PC-3 (cell line): ENCODE measurements at regions not wholly inside any gene's neighbourhood (a gene's known extent, or its start where the extent isn't known, plus 50 kb on each side); places are given as distances from the start of the nearest gene placed in this dataset.

Source experiments
- ATAC-seq: fragments of 200-7000 bp; cut with Tn5 transposase; 2 replicates; pipeline ENCODE4 v1.9.1; 2020; ENCODE audit warnings: mild to moderate bottlenecking, moderate library complexity
- BruUV-seq: library from RNA; stranded (reverse); fragments of 400-500 nt; replicated peaks from 2 replicates; lab custom pipeline; 2021; lab: Mats Ljungman, UMichigan
- CTCF ChIA-PET: fragments of 300-600 bp; sonication (Branson Sonifier 250); formaldehyde crosslinking; loops from one replicate; lab custom pipeline; 2022; ENCODE audit warnings: antibody characterized with exemption; lab: Charles Lee
- POLR2A ChIA-PET: fragments of 300-600 bp; sonication (Branson Sonifier 250); formaldehyde crosslinking; loops from one replicate; lab custom pipeline; 2022; ENCODE audit warnings: antibody characterized with exemption; ENCODE audit not compliant: unreplicated experiment; lab: Charles Lee
- DNase-seq: peaks from one replicate; pipeline ENCODE4 v3.0.0-alpha.2; 2015
- H2AFZ ChIP-seq: fragments of 300-600 bp; sonication (generic); 2 replicates; pipeline ENCODE4 v1.6.0; 2016; ENCODE audit warnings: antibody characterized with exemption, low read length
- H3F3A ChIP-seq: fragments of 300-600 bp; sonication (generic); one replicate; pipeline ENCODE4 v1.6.0; 2017; ENCODE audit warnings: antibody characterized with exemption, low read length, control low read depth, mild to moderate bottlenecking; ENCODE audit not compliant: unreplicated experiment
- H3K27ac ChIP-seq: fragments of 300-600 bp; sonication (generic); 2 replicates; pipeline ENCODE4 v1.5.1; 2016; ENCODE audit warnings: mild to moderate bottlenecking, low read length
- H3K27me3 ChIP-seq: fragments of 300-600 bp; sonication (generic); 2 replicates; pipeline ENCODE4 v1.6.1; 2016; ENCODE audit warnings: low read length, mixed read lengths
- H3K36me3 ChIP-seq: fragments of 300-600 bp; sonication (generic); 2 replicates; pipeline ENCODE4 v1.6.1; 2016; ENCODE audit warnings: low read depth, mixed run types, low read length, mixed read lengths
- H3K4me1 ChIP-seq: fragments of 300-600 bp; sonication (generic); 2 replicates; pipeline ENCODE4 v1.5.1; 2016; ENCODE audit warnings: low read length; ENCODE audit not compliant: insufficient read depth
- H3K4me2 ChIP-seq: fragments of 300-600 bp; sonication (generic); 2 replicates; pipeline ENCODE4 v1.6.0; 2016; ENCODE audit warnings: low read length
- H3K4me3 ChIP-seq: fragments of 300-600 bp; sonication (generic); 2 replicates; pipeline ENCODE4 v1.5.1; 2016; ENCODE audit warnings: mild to moderate bottlenecking, low read length, mixed read lengths
- H3K79me2 ChIP-seq: fragments of 300-600 bp; sonication (generic); 2 replicates; pipeline ENCODE4 v1.6.1; 2017; ENCODE audit warnings: low read length, mixed read lengths
- H3K9ac ChIP-seq: fragments of 300-600 bp; sonication (generic); 2 replicates; pipeline ENCODE4 v1.6.0; 2016; ENCODE audit warnings: mild to moderate bottlenecking, low read length
- H3K9me2 ChIP-seq: fragments of 300-600 bp; sonication (generic); replicated peaks from 2 replicates; pipeline ENCODE4 v1.6.1; 2016; ENCODE audit warnings: mixed run types, low read length, mixed read lengths
- H3K9me3 ChIP-seq: fragments of 300-600 bp; sonication (generic); 2 replicates; pipeline ENCODE4 v1.6.1; 2016; ENCODE audit warnings: low read length, mixed read lengths
- H4K20me1 ChIP-seq: fragments of 300-600 bp; sonication (generic); 2 replicates; pipeline ENCODE4 v1.6.1; 2016; ENCODE audit warnings: low read length, mixed read lengths
- CTCF ChIP-seq: fragments of 300-600 bp; sonication (generic); conservative IDR thresholded peaks from 2 replicates; pipeline ENCODE4 v1.5.1; 2017; ENCODE audit warnings: antibody characterized with exemption, low read depth, mild to moderate bottlenecking, low read length
- EZH2 ChIP-seq: fragments of 300-600 bp; sonication (generic); IDR thresholded peaks from one replicate; pipeline ENCODE4 v1.6.1; 2017; ENCODE audit warnings: antibody characterized with exemption, mild to moderate bottlenecking, low read length; ENCODE audit not compliant: unreplicated experiment
- EZH2phosphoT487 ChIP-seq: fragments of 300-600 bp; sonication (generic); IDR thresholded peaks from 2 replicates; pipeline ENCODE4 v1.6.1; 2018; ENCODE audit warnings: mild to moderate bottlenecking, antibody characterized with exemption, low read length, borderline replicate concordance
- intact Hi-C: fragments of 100-400 bp; cut with micrococcal nuclease; formaldehyde crosslinking; loops from 2 replicates; pipeline ENCODE4 v1.9.0; 2023

GRCh38 chrX:110414679-110415439 lies 56.2 kb downstream of the RTL9 start:
- Histone ChIP-seq H3K9me2 (no peaks in the 10 kb centered on the region), H3K27me3 (no peaks in the 10 kb centered on the region), H3K4me2 (peak overlapping the region; percentile 79), H3K27ac (peak overlapping the region; percentile 99), H3K9me3 (no peaks in the 10 kb centered on the region), H3K4me3 (peak overlapping the region; percentile 49; the same call in 1 of the 2 replicates), H3K4me1 (peaks cover 68% of the 10 kb centered on the region), H4K20me1 (no peaks in the 10 kb centered on the region), H3K36me3 (no peaks in the 10 kb centered on the region), H2AFZ (peak overlapping the region; percentile 69), H3F3A (peaks cover 4% of the 10 kb centered on the region), H3K9ac (peak overlapping the region; percentile 70), H3K79me2 (no peaks in the 10 kb centered on the region)
- ChIA-PET CTCF (interaction anchor here (0.6 to 2.0 kb wide), 2 partner anchors 269 to 328 kb away, joined by 4 to 6 read pairs; no protein-coding TSS in a partner anchor), POLR2A (interaction anchor here (0.7 kb wide), 1 partner anchor 92 kb away, joined by 3 read pairs; no protein-coding TSS in a partner anchor)
- BruUV-seq = no TSS peak
- ATAC-seq (peak; percentile 50), DNase-seq (peak; percentile 73)
- TF ChIP-seq EZH2phosphoT487 = no peak
- TF ChIP-seq CTCF = no peak
- TF ChIP-seq EZH2 = no peak
- intact Hi-C loops = loop anchor here (5.0 to 10.0 kb wide), 3 partner anchors 410 to 703 kb away; partner anchors contain the start of gene TMEM164

- ATAC-seq (peak; percentile 50), DNase-seq (peak; percentile 85)
- Histone ChIP-seq H3K79me2 (no peaks in the 10 kb centered on the region), H3F3A (peaks cover 4% of the 10 kb centered on the region), H3K27ac (peak overlapping the region; percentile 99), H3K4me1 (peaks cover 61% of the 10 kb centered on the region), H3K36me3 (no peaks in the 10 kb centered on the region), H3K9me3 (no peaks in the 10 kb centered on the region), H2AFZ (peak overlapping the region; percentile 69), H3K9me2 (no peaks in the 10 kb centered on the region), H3K9ac (peak overlapping the region; percentile 70), H3K4me3 (peak overlapping the region; percentile 49), H3K4me2 (peak overlapping the region; percentile 79), H4K20me1 (no peaks in the 10 kb centered on the region), H3K27me3 (no peaks in the 10 kb centered on the region)
- ChIA-PET CTCF (interaction anchor here (0.6 to 2.0 kb wide), 2 partner anchors 269 to 329 kb away, joined by 4 to 6 read pairs; no protein-coding TSS in a partner anchor), POLR2A (interaction anchor here (0.7 kb wide), 1 partner anchor 93 kb away, joined by 3 read pairs; no protein-coding TSS in a partner anchor)
- intact Hi-C loops = loop anchor here (5.0 to 10.0 kb wide), 3 partner anchors 411 to 703 kb away; partner anchors contain the start of gene TMEM164
- TF ChIP-seq EZH2 = no peak
- no TSS peak for BruUV-seq
Measured at GRCh38 chrX:110415440-110416170, 57.0 kb downstream of the RTL9 start.

GRCh38 chrX:110417128-110417527 lies 58.5 kb downstream of the RTL9 start:
- BruUV-seq = no TSS peak
- intact Hi-C loops = loop anchor here (5.0 to 10.0 kb wide), 3 partner anchors 412 to 705 kb away; partner anchors contain the start of gene TMEM164
- Histone ChIP-seq H3K4me1 (peaks cover 63% of the 10 kb centered on the region), H3K27ac (no peak overlapping the region), H3K36me3 (no peaks in the 10 kb centered on the region), H3K9ac (no peak overlapping the region), H3K4me3 (no peak overlapping the region), H3K9me3 (no peaks in the 10 kb centered on the region), H3K9me2 (no peaks in the 10 kb centered on the region), H3K27me3 (no peaks in the 10 kb centered on the region), H4K20me1 (no peaks in the 10 kb centered on the region), H3K4me2 (no peak overlapping the region), H3K79me2 (no peaks in the 10 kb centered on the region), H2AFZ (no peak overlapping the region), H3F3A (peaks cover 4% of the 10 kb centered on the region)
- ChIA-PET CTCF (no interaction called here), POLR2A (no interaction called here)
- DNase-seq = no peak
- no peak for ATAC-seq
- TF ChIP-seq CTCF (no peak), EZH2phosphoT487 (no peak), EZH2 (no peak)
